GM21390 (cell line): ENCODE measurements at regions not wholly inside any gene's neighbourhood (a gene's known extent, or its start where the extent isn't known, plus 50 kb on each side); places are given as distances from the start of the nearest gene placed in this dataset.

Source experiments
- ATAC-seq: cut with Tn5 transposase; IDR thresholded peaks from one replicate; pipeline ENCODE4 v1.9.1; 2021; ENCODE audit not compliant: unreplicated experiment

DNA sequence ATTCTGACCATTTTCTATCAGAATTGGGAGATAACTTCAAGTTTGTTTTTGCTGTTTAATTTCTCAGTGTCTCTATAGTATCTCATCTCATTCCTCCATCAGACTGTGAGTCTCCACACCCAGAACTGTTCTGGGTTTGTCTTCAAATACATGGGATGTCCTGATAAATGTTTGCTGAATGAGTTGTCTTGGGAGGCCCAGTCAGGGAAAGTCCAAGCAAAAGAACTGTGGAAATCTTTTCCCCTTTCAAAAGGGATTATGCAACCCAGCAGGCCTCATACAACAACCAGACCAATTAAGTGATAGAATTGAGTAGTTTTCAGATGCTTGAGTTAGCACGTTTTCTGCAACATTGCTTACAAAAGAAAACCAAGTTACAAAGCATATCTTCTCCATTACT, 324.4 kb downstream of the BRINP1 start:
- ATAC-seq = no peak

GRCh38 chr9:119047513-119048307, 321.5 kb downstream of the BRINP1 start:
- no peak for ATAC-seq

DNA sequence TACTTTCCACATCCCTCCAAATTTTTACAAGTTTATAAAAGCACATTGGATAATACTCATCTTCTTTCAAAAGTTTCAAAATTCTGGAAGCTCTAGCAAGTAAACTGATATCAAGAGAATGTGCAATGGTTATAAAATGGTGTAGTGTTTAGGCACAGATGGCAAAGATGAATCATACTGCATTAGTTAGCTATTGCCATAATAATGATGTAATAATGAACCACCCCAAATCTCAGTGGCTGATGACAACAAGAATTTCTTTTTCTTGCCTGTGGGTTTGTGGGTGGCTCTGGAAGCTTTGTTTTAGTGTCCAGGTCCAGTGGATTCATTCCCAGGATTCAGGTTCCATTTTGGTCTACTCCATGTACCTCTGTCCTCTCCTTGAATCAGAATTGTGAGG, 319.0 kb downstream of the BRINP1 start:
- ATAC-seq = no peak

DNA sequence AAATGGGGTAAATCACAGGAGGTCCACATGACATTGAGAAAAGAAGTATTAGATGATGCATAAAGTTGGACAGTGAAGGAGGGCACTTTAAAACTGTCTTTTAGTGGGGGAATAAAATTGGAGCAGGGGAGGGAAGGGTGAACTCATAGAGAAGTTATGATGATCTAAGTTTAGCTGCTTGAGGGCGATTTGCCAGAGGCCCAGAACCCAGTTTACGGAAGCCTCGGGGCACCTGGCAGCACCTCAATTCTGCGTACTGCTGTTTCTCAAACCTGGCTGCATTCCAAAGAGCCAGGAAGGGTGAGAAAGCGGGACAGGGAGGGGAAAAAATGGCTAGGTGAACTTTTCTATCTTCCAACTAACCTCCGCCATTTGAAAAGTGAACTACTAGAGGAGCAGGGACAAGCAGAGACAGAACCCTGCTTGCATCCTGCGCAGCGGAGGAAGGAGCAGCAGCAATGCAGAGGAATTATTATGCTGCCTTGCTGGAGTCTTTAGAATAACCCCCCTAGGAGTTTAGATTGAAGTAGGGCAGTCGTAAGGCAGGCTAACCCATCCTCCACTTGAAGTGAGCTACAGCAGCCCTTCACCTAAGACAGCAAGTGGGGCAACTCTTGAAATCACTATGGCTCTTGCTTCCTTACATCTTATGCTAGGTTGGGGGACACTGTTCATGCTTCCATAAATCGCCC, 316.8 kb downstream of the BRINP1 start:
- no peak for ATAC-seq

DNA sequence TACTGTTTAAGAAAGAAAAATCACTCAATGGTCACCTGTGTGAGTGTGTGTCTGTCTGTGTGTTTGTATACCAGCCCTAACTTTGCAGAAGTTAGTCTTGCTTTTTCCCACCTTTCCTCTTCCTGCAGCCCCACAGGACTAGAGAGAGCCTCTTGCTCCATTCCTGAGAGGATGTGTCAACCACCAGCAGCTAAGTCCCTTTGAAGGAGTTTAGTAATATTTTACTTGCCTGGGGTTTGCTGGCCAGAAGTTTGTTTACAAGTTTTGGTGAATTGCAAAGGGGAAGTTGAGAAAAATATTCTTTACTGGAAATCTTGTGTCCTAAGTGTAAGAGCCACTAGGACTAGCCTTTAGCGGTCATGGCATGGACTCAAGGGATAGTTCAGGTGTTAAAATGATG, 316.2 kb downstream of the BRINP1 start:
- ATAC-seq = no peak

- ATAC-seq = no peak
Measured at GRCh38 chr9:119060629-119061385, 308.4 kb downstream of the BRINP1 start.

GRCh38 chr9:119071636-119072035, 297.6 kb downstream of the BRINP1 start:
- ATAC-seq = no peak

DNA sequence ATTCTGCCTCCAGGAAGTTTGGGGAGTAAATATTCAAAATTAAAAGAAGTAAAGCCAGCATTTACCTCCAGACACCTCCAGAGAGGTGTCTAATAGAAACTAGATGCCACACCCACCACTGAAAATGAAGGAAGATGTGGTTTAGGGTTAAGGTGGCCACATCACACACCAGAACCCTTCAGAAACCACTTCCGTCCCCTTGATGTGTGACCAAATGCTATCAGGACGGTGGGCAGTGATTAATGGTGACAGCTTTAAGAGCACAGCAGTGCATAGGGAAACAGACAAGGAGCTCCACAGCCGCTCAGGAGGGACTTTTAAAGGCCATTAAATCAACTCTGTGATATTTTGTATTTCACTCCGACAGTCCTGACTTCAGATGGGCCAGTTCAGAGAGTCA, 295.2 kb downstream of the BRINP1 start:
- ATAC-seq = no peak

DNA sequence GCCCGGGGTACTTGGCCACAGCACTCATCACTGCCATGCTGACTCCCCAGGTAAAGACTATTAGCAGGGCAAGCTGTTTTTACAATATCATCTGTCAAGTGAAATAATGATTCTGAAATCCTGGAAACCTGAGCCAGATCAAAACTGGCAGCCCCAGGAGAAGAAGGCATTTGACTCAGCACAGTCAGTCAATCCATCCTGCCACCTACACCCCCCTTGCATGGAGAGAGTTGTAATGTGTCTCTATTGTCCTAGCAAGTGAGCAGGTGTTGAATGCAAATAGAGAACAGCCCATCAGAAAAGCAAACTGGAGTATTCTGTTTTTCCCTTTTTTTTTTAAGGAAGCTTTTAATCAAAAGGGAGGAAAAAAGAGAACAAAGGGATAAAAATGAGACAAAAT, 291.2 kb downstream of the BRINP1 start:
- ATAC-seq = no peak

- no peak for ATAC-seq
Measured at GRCh38 chr9:119083673-119084072, 285.6 kb downstream of the BRINP1 start.

DNA sequence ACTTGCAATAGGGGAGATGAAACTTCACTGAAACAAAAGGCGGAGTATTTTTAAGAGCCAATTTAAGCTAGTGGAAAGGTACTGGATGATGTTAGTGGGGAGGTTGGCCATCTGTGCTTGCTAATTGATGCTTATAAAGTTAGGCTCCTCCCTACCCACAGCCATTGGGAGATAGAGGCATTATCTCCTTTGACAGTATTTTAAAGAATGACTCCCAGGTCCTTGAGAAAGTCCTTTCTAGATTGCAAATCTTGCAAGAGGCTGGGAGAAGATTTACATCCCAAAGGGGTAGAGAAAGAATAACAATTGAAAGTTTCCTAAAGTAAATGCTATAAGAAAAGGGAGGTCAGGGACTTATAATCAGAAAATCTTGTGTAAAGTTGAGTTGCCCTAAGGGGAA, 282.6 kb downstream of the BRINP1 start:
- ATAC-seq = no peak

DNA sequence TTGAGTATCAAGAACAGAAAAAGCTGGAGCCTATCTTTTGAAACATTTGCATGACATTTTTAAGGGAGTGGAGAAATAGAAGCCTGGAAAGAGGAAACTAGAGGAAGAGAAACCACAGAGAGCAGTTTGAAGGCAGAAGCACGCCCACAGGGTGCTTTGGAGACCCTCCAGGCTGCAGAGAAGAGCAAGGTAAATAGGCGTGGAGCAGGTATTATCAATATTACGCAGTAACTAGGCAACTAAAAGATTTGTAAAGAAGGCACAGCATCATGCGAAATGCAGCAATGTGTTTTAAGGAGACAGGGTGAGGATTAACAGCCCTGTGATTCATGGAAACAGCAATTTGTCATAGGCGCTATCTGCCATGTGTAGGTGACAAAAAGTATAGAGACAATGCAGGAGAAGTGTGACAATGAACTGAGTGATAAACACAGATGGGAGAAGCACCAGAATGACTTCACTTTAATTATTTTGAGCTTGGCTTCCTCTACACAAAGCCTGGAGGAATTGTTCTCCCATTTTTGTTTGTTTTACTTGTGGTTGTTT, 281.2 kb downstream of the BRINP1 start:
- ATAC-seq = no peak

GRCh38 chr9:119091074-119091473, 278.2 kb downstream of the BRINP1 start:
- no peak for ATAC-seq

GRCh38 chr9:119092125-119092524, 277.1 kb downstream of the BRINP1 start:
- ATAC-seq = no peak

DNA sequence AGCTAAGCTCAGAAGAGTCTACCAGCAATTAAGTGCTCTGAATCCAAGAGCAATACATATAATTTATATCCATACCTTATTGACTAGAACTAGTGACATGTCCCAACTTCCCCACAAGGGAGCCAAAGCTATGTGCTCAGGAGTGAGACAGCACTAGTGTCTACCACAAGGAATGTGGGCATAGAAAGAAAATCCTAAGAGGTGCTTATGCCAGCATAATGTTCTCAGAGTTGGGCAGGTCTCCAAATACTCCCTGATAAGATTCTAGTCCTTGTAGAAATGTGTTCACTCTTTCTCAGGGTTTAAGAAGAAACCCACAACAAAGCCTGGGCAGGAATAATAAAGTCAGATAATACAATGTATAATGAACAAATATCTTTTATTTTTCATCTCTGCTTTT, 275.1 kb downstream of the BRINP1 start:
- no peak for ATAC-seq

DNA sequence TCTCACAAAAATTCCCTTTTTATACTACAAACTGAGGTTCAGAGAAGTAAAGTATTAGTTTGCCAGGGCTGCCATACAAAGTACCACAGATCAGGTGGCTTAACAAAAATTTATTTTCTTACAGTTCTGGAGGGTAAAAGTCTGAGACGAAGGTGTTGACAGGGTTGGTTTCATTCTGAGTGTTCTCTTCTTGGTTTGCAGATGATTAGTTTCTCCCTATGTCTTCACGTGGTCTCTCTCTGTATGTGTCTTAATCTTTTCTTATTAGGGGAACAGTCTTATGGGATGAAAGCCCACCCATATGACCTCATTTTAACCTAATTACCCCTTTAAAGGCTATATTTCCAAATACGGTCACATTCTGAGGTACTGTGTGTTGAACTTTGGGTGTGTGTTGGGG, 274.2 kb downstream of the BRINP1 start:
- no peak for ATAC-seq

DNA sequence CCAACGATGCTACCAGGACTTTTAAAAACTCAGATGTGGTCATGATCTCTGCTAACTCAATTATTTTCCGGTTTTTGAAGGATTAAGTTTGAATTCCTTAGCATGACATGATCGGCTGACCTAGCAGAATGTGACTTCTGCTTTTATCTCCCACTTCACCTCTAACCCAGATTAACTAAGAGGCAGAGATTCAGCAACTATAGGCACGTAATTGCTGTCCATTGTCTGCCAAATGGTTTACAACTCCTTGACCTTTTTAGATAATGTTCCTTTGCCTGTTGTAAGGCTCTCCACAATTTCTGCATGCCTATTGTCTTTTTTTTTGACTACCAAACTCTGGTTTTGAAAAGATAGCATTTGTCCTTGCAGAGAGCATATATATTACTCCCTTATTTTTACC, 268.2 kb downstream of the BRINP1 start:
- no peak for ATAC-seq

DNA sequence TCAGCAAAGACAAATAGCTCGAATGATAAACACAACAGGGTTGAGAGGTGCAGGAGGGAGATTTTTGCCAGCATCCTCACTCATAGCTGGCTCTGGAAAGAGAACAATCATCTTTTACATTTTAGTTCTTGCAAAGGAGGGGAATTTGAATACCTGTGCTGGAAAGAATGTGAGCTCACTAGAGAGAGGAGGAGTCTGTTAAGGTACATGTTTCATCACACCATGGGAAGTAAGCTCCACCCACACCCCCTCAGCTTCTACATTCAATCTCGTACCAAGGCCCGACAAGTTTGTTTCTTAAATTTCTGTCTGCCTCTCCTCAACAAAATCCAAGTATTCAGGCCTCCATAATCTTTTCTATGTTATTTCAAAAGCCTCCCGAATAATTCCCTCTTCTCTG, 254.6 kb downstream of the BRINP1 start:
- ATAC-seq = no peak
